Sciatic nerve (tissue), 2 donors: ENCODE measurements at regions not wholly inside any gene's neighbourhood (a gene's known extent, or its start where the extent isn't known, plus 50 kb on each side); places are given as distances from the start of the nearest gene placed in this dataset.

Experiments
- ATAC-seq: fragments of 200-7000 bp; cut with Tn5 transposase; one replicate; pipeline ENCODE4 v1.9.1; 2020; ENCODE audit warnings: mild to moderate bottlenecking, moderate library complexity
- DNase-seq: peaks from one replicate; pipeline ENCODE4 v3.0.0-alpha.2; 2020; ENCODE audit warnings: low spot score
- intact Hi-C: fragments of 100-400 bp; cut with DNase I; formaldehyde crosslinking; loops from one replicate; pipeline ENCODE4 v1.14.2; 2022
- donor health status: DM: no; HTN: no; CAD: no.
- donor health status: DM: no; HTN: no; CAD: no.

DNA sequence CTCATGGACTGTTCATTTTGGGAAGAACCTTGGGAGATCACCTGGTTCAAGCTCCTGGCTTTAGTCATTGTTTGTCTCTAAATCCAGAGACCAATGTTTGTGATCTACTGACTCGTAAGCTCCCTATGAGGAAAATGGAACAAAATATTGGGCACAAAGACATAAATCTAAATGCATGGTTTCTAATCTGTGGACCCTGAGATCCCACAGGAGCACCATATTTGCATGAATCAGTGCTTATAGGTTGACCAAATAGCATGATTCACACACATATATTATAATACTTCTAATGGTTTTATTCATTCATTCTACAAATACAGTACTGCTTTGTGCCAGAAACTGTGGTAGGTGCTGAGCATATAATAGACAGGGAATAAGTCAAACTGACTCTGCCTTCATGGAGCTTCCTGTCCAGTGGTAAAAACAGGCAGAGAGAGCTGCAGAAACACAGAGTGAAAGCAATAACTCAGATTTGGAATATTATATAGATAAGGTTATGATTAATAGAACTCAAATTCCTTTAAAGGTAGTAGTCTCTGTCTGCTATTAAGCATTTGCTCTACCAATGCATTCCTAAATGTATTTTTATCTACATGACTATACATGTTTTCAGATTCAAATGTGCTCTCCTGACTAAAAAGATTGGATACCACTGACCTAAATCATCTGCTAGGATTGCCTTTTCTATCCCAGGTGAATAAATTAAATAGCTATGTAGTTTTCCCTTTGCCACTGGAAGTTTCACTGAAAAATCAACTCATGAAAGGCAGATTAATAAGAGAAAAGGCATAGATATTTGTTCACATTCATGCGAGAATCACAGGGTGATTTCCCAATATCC, 198.6 kb upstream of the CAMK1G start:
- no peak for ATAC-seq

DNA sequence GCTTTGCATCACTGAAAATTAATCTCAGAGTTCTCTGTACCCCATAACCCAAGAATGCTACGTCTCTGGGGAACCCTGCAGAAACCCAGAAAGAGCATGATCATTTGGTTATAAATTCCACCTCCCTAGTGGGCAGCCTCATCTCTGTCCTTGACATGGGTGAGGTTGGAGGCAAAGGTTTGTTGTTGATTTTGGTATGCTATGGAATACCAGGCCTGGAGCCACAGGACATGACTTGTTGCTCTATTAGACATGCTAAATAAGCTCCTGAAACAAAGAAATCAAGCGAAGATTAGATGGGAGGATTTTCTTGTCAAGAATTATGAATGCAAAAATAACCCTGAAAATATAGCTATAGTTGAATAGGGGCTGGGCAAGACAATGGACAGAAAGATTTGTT, 197.4 kb upstream of the CAMK1G start:
- no peak for DNase-seq
- no peak for ATAC-seq
- intact Hi-C loops, result no loop called here

More for the DNA sequence above, 198.6 kb upstream of the CAMK1G start:
- no peak for DNase-seq
- intact Hi-C loops, result no loop called here

DNA sequence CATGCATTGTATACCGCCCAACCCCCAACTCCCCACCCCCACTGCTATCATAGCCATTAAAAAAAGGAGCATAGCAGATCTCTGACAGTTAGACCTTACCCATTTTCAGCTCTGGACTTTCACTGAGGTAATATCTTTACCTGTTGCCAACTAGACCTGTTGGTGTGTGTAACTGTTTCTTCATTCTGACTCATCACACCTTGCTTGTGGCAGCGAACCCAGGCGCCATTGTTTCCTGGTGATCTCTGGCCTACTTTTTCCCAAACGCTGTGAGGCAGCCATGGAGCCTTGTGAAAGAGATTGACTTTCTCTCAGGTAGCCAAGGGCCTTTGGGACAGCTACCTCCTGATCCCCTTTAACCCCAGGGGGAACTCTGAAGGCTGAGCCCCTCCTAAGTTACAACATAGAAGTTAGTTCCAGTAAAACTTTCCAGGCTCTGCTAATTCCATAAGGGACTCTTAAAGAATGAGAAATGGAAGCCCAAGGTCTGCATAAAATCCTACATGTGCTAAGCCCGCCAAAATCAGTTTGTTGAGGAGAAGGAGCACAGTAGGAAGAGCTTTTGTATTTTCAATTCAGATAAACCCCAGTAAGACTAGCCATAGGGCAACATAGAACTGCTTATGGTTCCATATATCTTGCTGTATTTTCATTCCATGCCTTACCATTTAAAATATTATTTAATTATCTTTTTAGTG, 196.1 kb upstream of the CAMK1G start:
- ATAC-seq, result no peak
- intact Hi-C loops, result no loop called here
- DNase-seq, result no peak

DNA sequence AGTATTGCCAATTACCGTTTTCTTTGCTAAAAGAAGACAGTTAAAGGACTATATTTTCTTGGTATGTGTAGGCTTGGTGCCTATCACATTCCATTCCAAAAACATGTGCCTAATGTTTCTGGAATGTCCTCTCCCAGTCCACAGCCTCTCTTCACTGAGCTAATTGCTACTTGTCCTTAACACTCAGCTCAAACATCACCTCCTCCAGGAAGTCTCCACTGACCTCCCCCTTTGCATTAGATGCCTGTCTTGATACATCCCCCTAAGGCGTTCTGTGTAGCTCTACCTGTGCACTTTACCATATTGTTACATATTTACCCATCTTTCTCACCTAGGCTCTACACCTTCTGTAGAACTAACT, 195.6 kb upstream of the CAMK1G start:
- DNase-seq (no peak), ATAC-seq (no peak)
- intact Hi-C loops, result no loop called here

DNA sequence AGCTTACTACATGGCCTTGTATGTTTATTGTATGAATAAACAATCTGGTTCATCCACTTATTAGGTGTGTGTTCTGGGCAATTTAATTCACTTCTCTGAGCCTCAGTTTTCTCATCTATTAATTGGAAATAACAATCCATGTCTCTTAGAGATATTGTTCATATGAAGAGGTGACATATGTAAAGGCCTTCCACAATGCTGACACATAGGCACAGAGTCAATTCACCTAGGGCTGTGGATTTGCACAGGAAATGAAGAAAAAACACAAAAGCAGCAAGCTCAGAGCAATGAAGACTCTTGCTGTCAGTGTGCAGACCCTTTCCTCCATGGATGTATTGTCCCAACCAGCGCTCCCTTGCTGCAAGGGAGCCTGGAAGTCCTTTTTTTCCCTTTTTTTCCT, 195.2 kb upstream of the CAMK1G start:
- intact Hi-C loops, result no loop called here
- ATAC-seq, result no peak

DNA sequence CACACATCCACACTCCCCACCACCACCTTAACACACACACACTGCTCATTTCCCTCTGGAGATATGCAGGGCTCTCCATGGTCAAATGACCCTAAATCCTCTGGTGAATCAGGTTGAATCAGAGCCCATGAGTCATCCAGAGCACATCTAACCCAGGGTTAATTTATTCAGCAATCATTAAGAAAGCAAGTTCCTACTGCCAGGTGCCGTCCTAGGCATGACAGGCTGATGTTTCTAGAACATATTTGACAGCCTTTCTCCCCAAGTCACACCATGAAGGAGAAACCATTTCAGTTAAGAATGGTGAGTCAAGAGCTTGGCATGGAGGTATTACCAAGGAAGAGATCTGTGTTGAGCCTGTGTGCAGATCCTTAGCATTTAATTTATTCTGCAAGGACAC, 194.3 kb upstream of the CAMK1G start:
- intact Hi-C loops, result no loop called here
- ATAC-seq, result no peak

More for the DNA sequence above, 195.2 kb upstream of the CAMK1G start:
- no peak for DNase-seq

DNA sequence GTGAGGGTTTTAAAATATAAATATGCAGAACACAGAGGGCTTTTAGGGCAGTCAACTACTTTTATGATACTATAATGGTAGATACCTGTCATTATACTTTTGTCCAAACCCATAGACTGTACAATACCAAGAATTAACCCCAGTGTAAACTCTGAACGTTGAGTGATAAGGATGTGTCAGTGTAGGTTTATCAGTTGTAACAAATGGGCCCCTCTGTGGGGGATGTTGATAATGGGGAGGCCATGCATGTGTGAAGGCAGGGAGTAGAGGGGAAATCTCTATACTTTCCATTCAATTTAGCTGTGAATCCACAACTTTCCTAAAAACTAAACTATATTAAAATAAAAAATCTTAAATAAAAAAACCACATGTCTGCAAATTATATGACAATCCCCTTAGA, 193.5 kb upstream of the CAMK1G start:
- ATAC-seq (no peak), DNase-seq (no peak)
- intact Hi-C loops, result no loop called here

More for the DNA sequence above, 194.3 kb upstream of the CAMK1G start:
- DNase-seq, result no peak

DNA sequence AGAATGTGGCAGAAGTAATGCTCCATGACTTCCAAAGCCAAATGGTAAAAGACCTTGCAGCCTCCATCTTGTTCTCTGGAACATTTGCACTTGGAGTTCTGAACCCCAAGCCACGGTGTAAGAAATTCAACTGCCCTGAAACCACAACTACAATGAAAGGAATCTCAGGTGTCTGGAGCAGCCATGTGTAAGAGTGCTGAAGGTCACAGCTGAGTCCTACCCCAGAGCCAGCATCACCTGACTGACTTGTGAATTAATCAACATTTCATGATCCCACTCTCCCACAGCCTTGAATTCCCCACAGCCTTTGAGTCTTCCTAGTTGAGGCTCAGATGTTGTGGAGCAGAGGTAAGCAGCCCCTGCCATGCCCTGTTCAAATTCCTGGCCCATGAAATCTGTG, 192.8 kb upstream of the CAMK1G start:
- no peak for ATAC-seq
- no peak for DNase-seq
- intact Hi-C loops, result no loop called here

DNA sequence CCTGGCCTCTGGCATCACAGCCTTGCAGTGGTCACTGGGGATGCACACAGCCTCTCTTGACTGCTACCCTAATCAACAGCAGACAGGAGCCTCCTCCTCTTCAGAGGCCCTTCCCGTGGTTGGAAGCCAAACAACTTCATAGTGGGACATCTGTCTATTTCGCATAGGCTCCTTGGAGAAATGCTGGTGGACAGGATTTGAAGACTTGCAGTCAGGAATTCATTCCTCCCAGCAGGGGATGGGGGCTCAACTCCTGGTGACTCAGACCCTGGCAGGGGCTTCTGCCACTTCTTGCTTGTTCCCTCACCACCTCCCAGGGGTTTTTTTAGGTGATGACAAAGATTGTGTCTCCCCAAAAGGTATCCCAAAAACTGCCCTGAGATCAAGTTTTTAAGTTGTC, 191.7 kb upstream of the CAMK1G start:
- DNase-seq (no peak), ATAC-seq (no peak)
- intact Hi-C loops, result no loop called here

DNA sequence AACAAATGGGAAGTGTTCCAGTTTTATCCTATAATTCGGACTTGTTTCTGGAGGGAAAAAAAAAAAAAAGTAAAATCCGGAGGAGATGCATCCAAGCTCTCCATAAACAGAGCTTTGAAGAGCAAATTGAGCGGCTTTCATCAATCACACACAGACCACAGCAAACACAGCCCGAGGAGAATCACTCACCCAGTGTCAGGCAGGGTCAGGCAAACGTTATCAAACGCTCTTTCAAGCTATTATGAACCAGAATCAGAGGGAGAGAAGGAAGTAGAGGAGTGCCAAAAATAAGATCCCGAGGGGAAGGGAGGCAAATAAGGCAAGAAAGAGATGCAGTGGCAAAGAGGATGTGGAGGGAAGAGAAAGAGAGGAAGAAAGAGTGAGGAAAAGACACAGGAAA, 188.3 kb upstream of the CAMK1G start:
- intact Hi-C loops, result no loop called here
- ATAC-seq (no peak), DNase-seq (no peak)

DNA sequence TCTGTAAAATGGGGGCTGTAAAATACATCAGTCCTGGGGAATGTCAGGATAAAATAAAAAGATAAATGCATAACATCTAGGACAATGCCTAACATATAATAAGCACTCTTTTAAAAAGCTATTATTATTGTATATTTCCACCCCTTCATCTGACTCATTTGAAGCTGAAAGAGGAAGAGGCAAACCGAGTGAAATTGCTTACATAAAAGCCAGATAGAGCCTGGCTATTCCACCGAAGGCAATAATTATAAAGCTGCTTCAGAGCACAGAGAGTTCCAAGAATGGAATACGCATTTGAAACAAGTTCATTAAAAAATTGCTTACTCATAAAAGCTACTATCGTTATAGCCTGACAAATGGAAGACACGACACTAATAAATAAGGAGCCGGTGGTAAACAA, 186.1 kb upstream of the CAMK1G start:
- intact Hi-C loops, result no loop called here
- no peak for ATAC-seq
- no peak for DNase-seq

DNA sequence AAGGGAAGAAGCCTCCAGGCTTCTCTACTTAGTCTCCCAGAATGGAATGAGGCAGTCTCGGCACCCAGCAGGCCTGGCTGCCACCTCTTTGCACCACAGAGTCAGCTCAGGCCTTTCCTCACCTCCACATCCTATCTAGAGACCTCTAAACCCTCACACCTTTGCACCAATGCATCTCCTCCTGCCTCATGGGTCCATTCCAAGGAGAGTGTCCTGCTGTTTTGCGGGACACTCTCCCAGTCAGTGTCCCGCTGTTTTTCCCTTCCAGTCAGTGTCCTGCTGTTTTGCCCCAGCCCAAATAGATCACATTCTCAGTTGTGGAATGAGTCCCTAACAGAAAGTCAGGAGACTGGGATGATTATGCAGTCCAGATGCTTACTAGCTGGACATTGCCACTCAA, 185.6 kb upstream of the CAMK1G start:
- ATAC-seq, result no peak
- intact Hi-C loops, result no loop called here
- DNase-seq, result no peak

DNA sequence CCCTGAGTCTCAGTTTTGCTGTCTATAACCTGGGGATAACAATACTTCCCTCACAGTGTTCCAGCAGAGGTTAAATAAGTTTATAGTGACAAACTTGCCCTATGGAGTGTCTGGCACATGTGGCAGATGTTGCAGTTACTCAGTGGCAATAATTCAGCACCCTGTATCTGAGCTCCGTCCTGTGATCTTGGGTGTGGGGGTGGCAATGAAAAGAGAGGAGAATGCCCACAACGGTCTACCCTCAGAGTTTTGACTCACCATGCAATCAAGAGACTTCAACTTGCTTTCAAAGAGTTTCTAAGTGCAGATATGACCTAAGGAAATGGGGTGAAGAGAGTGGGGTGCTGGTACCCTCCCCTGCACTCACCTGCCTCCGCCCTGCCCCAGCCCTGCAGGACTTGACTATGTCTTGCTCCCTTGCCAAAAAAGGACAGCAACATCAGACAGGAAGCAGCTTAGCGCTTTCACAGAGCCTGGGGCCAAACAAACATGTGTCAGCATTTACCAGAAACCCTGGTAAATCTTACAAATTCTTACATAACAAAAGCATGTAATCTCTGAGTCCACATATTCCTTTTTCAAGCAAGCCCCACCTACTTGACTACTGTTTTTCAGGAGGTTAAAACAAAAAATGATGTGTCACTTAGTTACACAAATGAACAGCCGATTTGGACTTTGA, 185.1 kb upstream of the CAMK1G start:
- peak; percentile 78 for ATAC-seq
- no peak for DNase-seq
- intact Hi-C loops, result no loop called here

DNA sequence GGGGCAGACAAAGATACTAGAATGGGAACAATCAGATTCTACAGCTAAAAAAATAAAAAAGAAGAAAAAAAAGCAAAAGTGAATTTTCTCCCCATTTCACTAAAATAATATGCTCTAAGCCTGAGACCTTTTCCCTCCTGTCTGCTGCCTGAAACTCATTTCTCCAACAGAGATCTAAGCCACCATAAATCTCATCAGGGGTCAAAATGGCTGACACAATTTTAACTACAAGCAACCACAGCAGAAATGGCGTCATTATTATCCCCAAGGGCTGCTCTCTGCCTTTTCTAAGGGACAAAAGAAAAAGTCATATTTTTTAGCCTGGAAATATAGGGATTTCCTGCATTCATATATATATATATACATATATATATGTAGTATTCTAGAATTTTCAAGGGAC, 183.7 kb upstream of the CAMK1G start:
- intact Hi-C loops, result no loop called here
- DNase-seq (no peak), ATAC-seq (no peak)

DNA sequence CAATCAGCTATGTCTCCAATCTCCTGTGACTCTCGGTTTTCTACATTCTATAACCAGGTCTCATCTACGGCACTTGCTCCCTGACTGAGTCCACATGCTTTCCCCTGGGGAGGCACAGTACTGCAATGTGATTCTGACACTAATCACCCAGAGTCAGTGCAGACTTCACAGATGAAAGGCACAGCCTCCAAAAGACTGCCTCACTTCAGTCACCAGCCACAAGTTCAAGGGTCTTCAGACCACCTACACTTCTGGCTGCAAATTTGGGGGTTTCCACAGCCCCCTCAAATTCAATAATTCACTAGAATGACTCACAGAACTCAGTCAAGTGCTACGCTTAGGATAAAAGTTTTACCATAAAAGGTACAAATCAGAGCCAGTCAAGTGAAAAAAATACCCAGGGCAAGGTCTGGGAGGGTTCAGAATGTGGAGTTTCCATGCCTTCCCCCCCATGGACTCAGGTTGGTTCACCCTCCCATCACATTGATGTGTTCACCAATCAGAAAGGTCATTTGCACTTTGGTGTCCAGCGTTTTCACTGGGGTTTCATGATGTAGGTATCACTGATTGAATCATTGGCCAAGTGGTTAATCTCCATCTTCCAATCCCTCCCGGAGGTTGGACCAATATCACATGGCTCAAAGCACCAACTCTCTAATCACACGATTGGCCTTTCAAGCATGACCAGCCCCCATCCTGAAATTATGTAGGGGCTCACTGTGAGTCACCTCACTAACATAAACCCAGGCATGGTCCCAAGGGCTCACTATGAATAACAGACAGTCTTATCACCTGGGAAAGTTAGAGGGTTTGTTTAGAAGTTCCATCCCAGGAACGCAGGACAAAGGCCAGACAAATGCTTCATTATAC, 182.9 kb upstream of the CAMK1G start:
- ATAC-seq (no peak), DNase-seq (no peak)
- intact Hi-C loops, result no loop called here

DNA sequence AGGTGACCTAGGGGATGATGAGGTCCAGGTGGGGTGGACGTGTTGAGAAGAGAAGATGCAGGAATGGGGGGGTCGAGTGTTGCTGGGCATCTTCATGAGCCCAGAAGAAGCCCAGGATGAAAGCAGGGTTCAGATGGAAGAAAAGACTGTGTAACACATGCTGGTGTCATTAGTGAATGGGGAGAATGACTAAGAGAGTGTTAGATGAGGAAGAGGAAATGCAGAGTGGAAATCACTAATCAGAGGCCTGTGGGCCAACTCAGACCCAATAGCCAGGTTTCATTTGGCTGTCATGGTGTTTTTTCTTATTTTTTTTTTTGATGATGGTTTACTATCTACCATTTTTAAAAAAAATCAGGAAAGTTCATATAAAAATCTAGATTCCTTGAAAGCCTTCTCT, 180.8 kb upstream of the CAMK1G start:
- DNase-seq (no peak), ATAC-seq (no peak)
- intact Hi-C loops, result no loop called here

DNA sequence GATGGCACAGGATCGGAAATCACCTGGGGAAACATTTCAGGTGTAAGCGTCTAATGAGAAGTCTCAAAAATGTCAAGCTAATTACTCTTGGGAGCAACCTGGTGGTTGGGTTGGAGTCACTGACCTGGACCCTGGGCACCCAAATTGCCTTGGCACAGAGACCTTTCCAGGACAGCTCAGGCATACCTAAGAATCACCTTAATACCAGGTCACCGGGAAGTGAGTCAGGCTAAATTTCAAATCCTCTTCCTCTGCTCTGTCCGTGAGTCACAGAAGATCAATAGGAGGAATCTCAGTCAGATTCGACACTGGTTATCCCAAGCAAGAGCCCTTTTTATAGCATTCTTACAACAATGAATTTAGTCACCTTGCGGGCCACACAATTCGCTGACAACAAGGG, 179.6 kb upstream of the CAMK1G start:
- DNase-seq, result no peak
- intact Hi-C loops, result no loop called here
- no peak for ATAC-seq

DNA sequence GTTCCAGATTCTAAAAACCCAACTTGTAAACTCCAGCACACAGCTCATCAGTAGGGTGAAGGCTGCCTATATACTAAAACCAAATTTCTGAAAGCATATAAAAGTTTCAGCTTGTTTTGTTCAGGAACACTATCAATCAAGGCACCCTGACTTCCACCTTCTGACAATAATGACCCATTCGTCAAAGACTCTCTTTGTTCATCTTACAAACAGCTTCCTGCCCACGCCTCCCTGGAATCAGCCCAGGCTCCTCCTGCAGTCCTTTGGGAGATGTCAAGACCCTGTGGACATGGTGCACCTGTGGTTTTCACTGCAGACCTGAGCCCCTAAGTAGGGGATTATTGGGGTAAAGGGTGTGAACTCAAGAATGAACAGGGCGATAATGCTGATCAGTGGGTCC, 178.9 kb upstream of the CAMK1G start:
- no peak for DNase-seq
- ATAC-seq, result no peak
- intact Hi-C loops, result no loop called here

DNA sequence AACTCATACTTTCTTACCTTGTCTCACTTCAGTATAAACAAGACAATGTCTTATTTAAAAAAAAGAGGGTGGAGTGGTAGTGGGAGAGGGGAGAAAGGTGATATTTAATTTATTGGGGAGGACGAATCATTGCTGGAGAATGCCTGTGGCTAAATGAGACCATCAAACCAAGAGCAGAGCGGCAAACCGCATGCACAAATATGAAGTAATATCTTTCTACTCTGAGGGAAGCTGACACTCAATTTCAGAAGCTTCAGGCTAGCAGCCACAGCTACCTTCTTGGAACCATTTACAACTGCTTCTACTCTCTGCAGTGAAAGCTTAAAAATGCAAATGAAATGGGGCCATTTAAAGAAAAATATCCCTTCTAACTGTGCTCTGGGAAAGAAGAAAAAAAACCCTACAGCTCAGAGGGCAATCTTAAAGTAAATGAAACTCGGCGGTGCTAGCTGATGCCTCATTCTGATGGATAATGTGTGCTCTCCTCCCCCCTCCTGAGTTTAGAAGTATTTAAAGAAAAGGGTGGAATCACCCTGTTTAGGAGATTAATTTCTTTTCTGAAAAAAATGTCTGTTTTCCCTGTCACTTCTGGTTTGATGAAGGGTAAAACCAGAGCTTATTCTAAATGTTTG, 178.2 kb upstream of the CAMK1G start:
- DNase-seq (no peak), ATAC-seq (no peak)
- intact Hi-C loops, result no loop called here
